Keratinocyte (primary cell): ENCODE measurements at regions not wholly inside any gene's neighbourhood (a gene's known extent, or its start where the extent isn't known, plus 50 kb on each side); places are given as distances from the start of the nearest gene placed in this dataset.
"Not testable (repeated sequence)": the region's sequence is repeated elsewhere in the genome, so short reads cannot be mapped to it uniquely, and the experiment has no call there.

Source experiments
- EZH2 ChIP-seq: IDR thresholded peaks from one replicate; pipeline ENCODE4 v1.6.1; 2012; ENCODE audit warnings: inconsistent platforms, mild to moderate bottlenecking, low read length, moderate library complexity
- TF ChIP-seq, protein P1 (sequence below), 3 experiments: IDR thresholded peaks in 1 of 3; conservative IDR thresholded peaks in 1 of 3; optimal IDR thresholded peaks in 1 of 3; 2 replicates in 2 of 3; 3 replicates in 1 of 3; pipeline versions ENCODE3 to v1.5.1; 2011; ENCODE audit warnings: low read length in 3 of 3, mild to moderate bottlenecking in 3 of 3, moderate library complexity in 2 of 3, control low read depth in 1 of 3, inconsistent platforms in 1 of 3; ENCODE audit not compliant: insufficient read depth in 2 of 3; ENCODE audit errors: extremely low read depth in 1 of 3

DNA sequence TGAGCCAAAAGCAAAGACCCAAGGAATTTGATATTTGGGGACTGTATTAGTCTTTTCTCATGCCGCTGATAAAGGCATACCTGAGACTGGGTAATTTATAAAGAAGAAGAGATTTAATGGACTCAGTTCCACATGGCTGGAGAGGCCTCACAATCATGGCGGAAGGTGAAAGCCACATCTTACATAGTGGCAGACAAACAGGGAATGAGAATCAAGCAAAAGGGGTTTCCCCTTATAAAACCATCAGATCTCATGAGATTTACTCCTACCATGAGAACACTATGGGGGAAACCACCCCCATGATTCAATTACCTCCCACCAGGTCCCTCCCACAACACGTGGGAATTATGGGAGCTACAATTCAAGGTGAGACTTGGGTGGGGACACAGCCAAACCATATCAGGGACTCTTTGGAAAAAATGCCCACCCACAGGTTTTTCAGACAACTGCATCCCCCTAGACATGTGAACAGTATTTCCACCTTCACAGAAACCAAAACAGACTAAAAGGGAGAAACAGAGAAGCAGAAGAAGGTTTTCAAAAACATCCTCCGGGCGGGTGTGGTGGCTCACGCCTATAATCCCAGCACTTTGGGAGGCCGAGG, 482.1 kb upstream of the PROK2 start:
- TF ChIP-seq, protein P1, sequence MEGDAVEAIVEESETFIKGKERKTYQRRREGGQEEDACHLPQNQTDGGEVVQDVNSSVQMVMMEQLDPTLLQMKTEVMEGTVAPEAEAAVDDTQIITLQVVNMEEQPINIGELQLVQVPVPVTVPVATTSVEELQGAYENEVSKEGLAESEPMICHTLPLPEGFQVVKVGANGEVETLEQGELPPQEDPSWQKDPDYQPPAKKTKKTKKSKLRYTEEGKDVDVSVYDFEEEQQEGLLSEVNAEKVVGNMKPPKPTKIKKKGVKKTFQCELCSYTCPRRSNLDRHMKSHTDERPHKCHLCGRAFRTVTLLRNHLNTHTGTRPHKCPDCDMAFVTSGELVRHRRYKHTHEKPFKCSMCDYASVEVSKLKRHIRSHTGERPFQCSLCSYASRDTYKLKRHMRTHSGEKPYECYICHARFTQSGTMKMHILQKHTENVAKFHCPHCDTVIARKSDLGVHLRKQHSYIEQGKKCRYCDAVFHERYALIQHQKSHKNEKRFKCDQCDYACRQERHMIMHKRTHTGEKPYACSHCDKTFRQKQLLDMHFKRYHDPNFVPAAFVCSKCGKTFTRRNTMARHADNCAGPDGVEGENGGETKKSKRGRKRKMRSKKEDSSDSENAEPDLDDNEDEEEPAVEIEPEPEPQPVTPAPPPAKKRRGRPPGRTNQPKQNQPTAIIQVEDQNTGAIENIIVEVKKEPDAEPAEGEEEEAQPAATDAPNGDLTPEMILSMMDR (optimal IDR thresholded peaks at IDR 0.05 in 1 of 3, IDR thresholded peaks at IDR 0.05 in 1 of 3, conservative IDR thresholded peaks at IDR 0.05 in 1 of 3; ENCODE audit: extremely low read depth in 1 of 3, insufficient read depth in 2 of 3, low read length in 3 of 3), result not testable (repeated sequence)
- TF ChIP-seq EZH2, result not testable (repeated sequence)
